Forelimb muscle (tissue), 1 donor: ENCODE measurements at regions not wholly inside any gene's neighbourhood (a gene's known extent, or its start where the extent isn't known, plus 50 kb on each side); places are given as distances from the start of the nearest gene placed in this dataset.
"Not testable (repeated sequence)": the region's sequence is repeated elsewhere in the genome, so short reads cannot be mapped to it uniquely, and the experiment has no call there.

ENCODE experiments used
- DNase-seq: peaks from one replicate; pipeline ENCODE4 v3.0.0-alpha.2; 2013; ENCODE audit warnings: low read depth

GRCh38 chr12:3420693-3421092, 70.3 kb upstream of the PRMT8 start:
- no peak for DNase-seq

GRCh38 chr12:3421191-3421978, 69.6 kb upstream of the PRMT8 start:
- DNase-seq = no peak

GRCh38 chr12:3424796-3425195, 66.2 kb upstream of the PRMT8 start:
- DNase-seq = not testable (repeated sequence)

- no peak for DNase-seq
Measured at GRCh38 chr12:3427956-3428355, 63.0 kb upstream of the PRMT8 start.

GRCh38 chr12:3428631-3429030, 62.4 kb upstream of the PRMT8 start:
- no peak for DNase-seq

- DNase-seq = not testable (repeated sequence)
Measured at GRCh38 chr12:3429523-3429922, 61.5 kb upstream of the PRMT8 start.

- no peak for DNase-seq
Measured at GRCh38 chr12:3431686-3432085, 59.3 kb upstream of the PRMT8 start.

GRCh38 chr12:3432176-3432742, 58.7 kb upstream of the PRMT8 start:
- DNase-seq = no peak

- DNase-seq = no peak
Measured at GRCh38 chr12:3432868-3433267, 58.1 kb upstream of the PRMT8 start.

GRCh38 chr12:3436461-3437065, 54.4 kb upstream of the PRMT8 start:
- no peak for DNase-seq

- no peak for DNase-seq
Measured at GRCh38 chr12:3437986-3438385, 53.0 kb upstream of the PRMT8 start.

GRCh38 chr12:3438401-3438800, 52.6 kb upstream of the PRMT8 start:
- no peak for DNase-seq
